Heart right ventricle (tissue), 16 donors: ENCODE measurements at regions not wholly inside any gene's neighbourhood (a gene's known extent, or its start where the extent isn't known, plus 50 kb on each side); places are given as distances from the start of the nearest gene placed in this dataset.
"Not testable (repeated sequence)": the region's sequence is repeated elsewhere in the genome, so short reads cannot be mapped to it uniquely, and the experiment has no call there.

Experiments used
- ATAC-seq, 8 donors: fragments of 200-7000 bp; cut with Tn5 transposase; one replicate each; pipeline ENCODE4 v1.9.1; 2020; ENCODE audit warnings: mild to moderate bottlenecking in 8 of 8, moderate library complexity in 8 of 8, moderate number of reproducible peaks in 1 of 8
- DNase-seq, 2 donors: peaks; one replicate each; pipeline ENCODE4 v3.0.0-alpha.2; 2020
- H3K27ac ChIP-seq, 10 donors: fragments of 200-600 bp; sonication (generic) in 2 of 10; one replicate each; pipeline versions ENCODE4 v1.5.0 to v1.8.0; 2020 to 2022; ENCODE audit warnings: mild to moderate bottlenecking in 3 of 10
- H3K27me3 ChIP-seq, 7 donors: fragments of 200-600 bp; one replicate each; pipeline ENCODE4 v1.8.0; 2021 to 2022; ENCODE audit warnings: mild to moderate bottlenecking in 2 of 7
- H3K36me3 ChIP-seq, 9 donors: fragments of 200-600 bp; sonication (generic) in 1 of 9; one replicate each; pipeline versions ENCODE4 v1.5.0 to v1.8.0; 2020 to 2022; ENCODE audit warnings: mild to moderate bottlenecking in 2 of 9
- H3K4me1 ChIP-seq, 9 donors: fragments of 200-600 bp; sonication (generic) in 1 of 9; one replicate each; pipeline versions ENCODE4 v1.5.0 to v1.8.0; 2020 to 2022; ENCODE audit warnings: mild to moderate bottlenecking in 4 of 9
- H3K4me3 ChIP-seq, 10 donors: fragments of 200-600 bp; sonication (generic) in 2 of 10; one replicate each; pipeline versions ENCODE4 v1.5.0 to v1.8.0; 2020 to 2022; ENCODE audit warnings: mild to moderate bottlenecking in 7 of 10, moderate library complexity in 2 of 10
- H3K9me3 ChIP-seq, 11 donors: fragments of 200-600 bp in 10 of 11; sonication (generic) in 2 of 11; one replicate each; pipeline versions ENCODE4 v1.5.0 to v1.8.0; 2013 to 2022; ENCODE audit warnings: mild to moderate bottlenecking in 2 of 11, control low read depth in 1 of 11, moderate library complexity in 1 of 11
- WGBS, 2 donors: extraction: QIAGEN DNeasy Blood & Tissue Kit; methylation state at CpG; one replicate each; pipeline ENCODE4 v1.1.7; 2013; ENCODE audit warnings: inconsistent platforms in 1 of 2; 5-methylcytosine and 5-hydroxymethylcytosine counted together
- intact Hi-C, 10 donors: fragments of 100-400 bp; cut with DNase I; formaldehyde crosslinking; loops; one replicate each; pipeline versions ENCODE4 v1.11.1 to v1.14.2; 2022
- TF ChIP-seq, protein P1 (sequence below), 9 donors: fragments of 200-600 bp; sonication (generic) in 2 of 9; IDR thresholded peaks; one replicate each; pipeline versions ENCODE4 v1.5.0 to v1.8.0; 2021 to 2022; ENCODE audit warnings: antibody characterized with exemption in 9 of 9, mild to moderate bottlenecking in 5 of 9, moderate library complexity in 1 of 9
- donor health status: Arrhythmogenic right ventricular cardiomyopathy.
- donor health status: ischemic (EF 13 %, LVEDD 7.1; RV severe dilation, severe dysfunction).
- donor health status: healthy with polysubstance abuse.
- donor health status: DM: no; HTN: yes; CAD: no.
- donor health status: DM: no; HTN: no; CAD: no.
- donor health status: ischemic (EF 25% LVEDD 6.9; RV normal size, moderate dysfunction).
- donor health status: ischemic (EF 25% LVEDD 5.7; RV mildly dilated, moderate dysfunction).
- donor health status: healthy.
- donor health status: DM: yes; HTN: yes; CAD: no.
- donor health status: Ischemic cardiomyopathy.
- donor health status: ischemic (EF 35%, LVEDD 5.7; RV mildly dilated, moderate dysfunction).
- donor health status: nonischemic (EF 11% LVEDD 7.7; RV severe dilation, severe dysfunction).
- donor health status: DM: yes; HTN: yes; CAD: no.
- donor health status: PGD.
- donor health status: ischemic (EF 29% LVEDD 5.4; RV normal size, mild dysfunction).
- donor health status: nonischemic (EF 23%, LVEDD 6.1; RV moderate dilation, normal function).

DNA sequence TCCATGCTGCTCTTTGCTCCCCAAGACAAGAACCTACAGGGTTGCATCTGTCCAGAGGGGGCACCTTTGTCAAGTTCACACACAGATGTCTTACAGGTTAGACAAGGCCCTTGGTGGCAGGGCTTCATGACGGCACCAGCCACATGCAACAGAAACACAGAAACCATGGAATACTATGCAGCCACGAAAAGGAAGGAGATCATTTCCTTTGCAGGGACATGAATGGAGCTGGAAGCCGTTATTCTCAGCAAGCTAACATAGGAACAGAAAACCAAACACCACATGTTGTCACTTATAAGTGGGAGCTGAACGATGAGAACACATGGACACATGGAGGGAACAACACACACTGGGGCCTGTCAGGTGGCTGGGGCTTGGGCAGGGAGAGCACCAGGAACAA, 85.1 kb upstream of the NDP start:
- WGBS, 2 donors, result 90 to 91% methylated on average over 4 of the region's 4 CpGs
- no peak overlapping the region for H3K4me3 ChIP-seq
- H3K27ac ChIP-seq, result no peak overlapping the region
- H3K27me3 ChIP-seq, result peaks cover 0 to 68% (median 0%) of the 10 kb centered on the region in 7 donors
- H3K4me1 ChIP-seq, result no peaks in the 10 kb centered on the region
- H3K36me3 ChIP-seq, result no peaks in the 10 kb centered on the region
- intact Hi-C loops, result no loop called here
- no peaks in the 10 kb centered on the region for H3K9me3 ChIP-seq
- DNase-seq (no peak), ATAC-seq (no peak)
- TF ChIP-seq, protein P1, sequence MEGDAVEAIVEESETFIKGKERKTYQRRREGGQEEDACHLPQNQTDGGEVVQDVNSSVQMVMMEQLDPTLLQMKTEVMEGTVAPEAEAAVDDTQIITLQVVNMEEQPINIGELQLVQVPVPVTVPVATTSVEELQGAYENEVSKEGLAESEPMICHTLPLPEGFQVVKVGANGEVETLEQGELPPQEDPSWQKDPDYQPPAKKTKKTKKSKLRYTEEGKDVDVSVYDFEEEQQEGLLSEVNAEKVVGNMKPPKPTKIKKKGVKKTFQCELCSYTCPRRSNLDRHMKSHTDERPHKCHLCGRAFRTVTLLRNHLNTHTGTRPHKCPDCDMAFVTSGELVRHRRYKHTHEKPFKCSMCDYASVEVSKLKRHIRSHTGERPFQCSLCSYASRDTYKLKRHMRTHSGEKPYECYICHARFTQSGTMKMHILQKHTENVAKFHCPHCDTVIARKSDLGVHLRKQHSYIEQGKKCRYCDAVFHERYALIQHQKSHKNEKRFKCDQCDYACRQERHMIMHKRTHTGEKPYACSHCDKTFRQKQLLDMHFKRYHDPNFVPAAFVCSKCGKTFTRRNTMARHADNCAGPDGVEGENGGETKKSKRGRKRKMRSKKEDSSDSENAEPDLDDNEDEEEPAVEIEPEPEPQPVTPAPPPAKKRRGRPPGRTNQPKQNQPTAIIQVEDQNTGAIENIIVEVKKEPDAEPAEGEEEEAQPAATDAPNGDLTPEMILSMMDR (IDR thresholded peaks at IDR 0.05), result no peak

DNA sequence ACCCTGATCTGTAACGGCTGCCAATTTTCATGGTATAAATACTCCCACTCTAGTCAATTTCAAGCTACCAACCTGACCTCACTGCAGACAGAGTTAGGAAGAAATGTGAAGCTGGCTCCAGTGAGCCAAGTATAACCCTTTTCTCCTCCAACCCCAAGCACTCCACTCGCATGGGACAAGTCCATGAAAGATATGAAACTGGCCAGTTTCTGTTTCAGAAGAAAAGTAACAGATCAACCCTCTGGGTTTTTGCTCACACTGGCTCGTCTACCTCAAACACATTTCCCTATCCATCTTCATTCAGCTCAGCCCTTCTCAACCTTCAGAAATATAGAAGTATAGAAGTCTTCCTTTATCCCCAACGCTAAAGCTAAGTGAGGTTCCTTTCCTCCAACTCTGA, 82.4 kb upstream of the NDP start:
- Histone ChIP-seq H3K9me3 (no peaks in the 10 kb centered on the region), H3K4me3 (no peak overlapping the region), H3K27ac (no peak overlapping the region), H3K4me1 (no peaks in the 10 kb centered on the region), H3K36me3 (no peaks in the 10 kb centered on the region), H3K27me3 (peaks cover 0 to 66% (median 0%) of the 10 kb centered on the region in 7 donors)
- ATAC-seq (no peak), DNase-seq (no peak)
- intact Hi-C loops, result no loop called here
- WGBS, 2 donors, result 55 to 67% methylated on average over 4 of the region's 4 CpGs
- TF ChIP-seq, protein P1 (IDR thresholded peaks at IDR 0.05), result no peak

DNA sequence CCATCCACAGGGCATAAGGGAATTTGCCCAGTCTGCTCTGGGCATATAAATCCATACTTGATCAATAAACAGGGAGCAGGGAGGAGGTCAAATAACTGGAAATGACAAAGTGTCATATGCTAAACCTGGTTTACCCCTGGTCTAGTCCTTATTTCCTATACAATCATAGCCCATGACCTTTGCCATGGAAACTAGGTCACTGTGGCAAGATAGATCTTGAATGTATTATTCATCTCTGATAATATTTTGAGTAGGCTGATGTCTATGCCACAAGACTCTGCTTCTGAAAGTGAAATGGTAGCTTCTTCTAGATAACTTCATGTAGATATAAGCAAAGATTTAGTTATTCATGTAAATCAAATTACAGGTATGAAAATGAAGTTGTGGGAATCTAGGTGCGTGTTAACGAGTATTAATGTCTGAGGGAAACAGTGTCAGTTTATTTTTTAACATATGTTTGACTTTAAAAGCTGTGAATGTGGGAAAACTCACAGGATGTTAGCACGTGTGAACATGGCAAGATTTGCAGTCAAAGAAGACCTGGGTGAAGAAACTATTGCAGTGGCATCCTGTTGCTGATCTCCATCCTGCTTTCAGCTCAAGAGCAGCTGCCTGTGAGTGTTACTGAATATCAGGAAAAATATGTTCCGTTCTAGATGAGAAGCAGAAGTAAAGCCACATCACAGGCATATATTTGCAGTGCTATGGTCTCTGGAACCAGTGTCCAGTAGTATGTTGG, 81.8 kb upstream of the NDP start:
- 71 to 83% methylated on average over 4 of the region's 4 CpGs for WGBS, 2 donors
- Histone ChIP-seq H3K4me3 (no peak overlapping the region), H3K36me3 (no peaks in the 10 kb centered on the region), H3K4me1 (no peaks in the 10 kb centered on the region), H3K9me3 (no peaks in the 10 kb centered on the region), H3K27ac (no peak overlapping the region), H3K27me3 (peaks cover 0 to 63% (median 0%) of the 10 kb centered on the region in 7 donors)
- ATAC-seq (no peak), DNase-seq (no peak)
- TF ChIP-seq, protein P1 (IDR thresholded peaks at IDR 0.05), result no peak
- intact Hi-C loops, result no loop called here

DNA sequence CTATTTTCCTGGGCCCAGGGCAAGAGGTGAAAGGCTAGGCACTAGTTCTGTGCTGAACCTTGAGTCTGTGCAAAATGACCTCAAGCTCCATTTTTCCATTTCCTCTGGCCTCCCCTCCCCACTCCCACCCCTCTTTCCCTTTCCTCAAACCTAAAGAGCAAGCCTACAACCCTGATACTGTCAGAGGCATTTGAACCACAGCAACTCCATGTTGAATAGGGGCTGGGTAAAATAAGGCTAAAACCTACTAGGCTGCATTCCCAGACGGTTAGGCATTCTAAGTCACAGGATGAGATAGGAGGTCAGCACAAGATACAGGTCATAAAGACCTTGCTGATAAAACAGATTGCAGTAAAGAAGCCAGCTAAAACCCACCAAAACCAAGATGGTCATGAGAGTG, 71.9 kb upstream of the NDP start:
- H3K9me3 ChIP-seq, ATAC-seq, H3K4me3 ChIP-seq, intact Hi-C loops, H3K36me3 ChIP-seq, H3K4me1 ChIP-seq, H3K27ac ChIP-seq, DNase-seq: not testable (repeated sequence)
- peaks cover 0 to 21% (median 0%) of the 10 kb centered on the region in 7 donors for H3K27me3 ChIP-seq
- WGBS, 2 donors, result 74 to 77% methylated on average over 1 of the region's 1 CpG

DNA sequence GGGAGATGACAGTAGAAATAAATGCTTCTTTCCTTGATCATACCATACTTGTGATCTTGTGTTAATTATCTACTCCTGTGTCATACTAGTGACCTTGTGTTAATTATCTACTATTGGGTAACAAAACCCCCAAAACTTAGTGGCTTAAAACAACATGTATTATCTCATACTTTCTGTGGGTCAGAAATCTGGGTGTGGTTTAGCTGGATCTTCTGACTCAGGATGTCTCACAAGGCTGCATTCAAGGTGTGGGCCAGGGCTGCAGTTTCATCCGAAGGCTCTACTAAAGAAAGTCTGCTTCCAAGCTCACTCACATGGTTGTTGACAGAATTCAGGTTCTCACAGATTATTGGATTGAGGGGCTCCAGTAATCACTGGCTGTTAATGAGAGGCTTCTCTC, 70.3 kb upstream of the NDP start:
- intact Hi-C loops, result no loop called here
- 95 to 100% methylated on average over 1 of the region's 1 CpG for WGBS, 2 donors
- H3K36me3 ChIP-seq, result no peaks in the 10 kb centered on the region
- no peaks in the 10 kb centered on the region for H3K4me1 ChIP-seq
- no peak for ATAC-seq
- no peak for DNase-seq
- H3K4me3 ChIP-seq, result no peak overlapping the region
- TF ChIP-seq, protein P1 (IDR thresholded peaks at IDR 0.05), result no peak
- no peaks in the 10 kb centered on the region for H3K9me3 ChIP-seq
- no peak overlapping the region for H3K27ac ChIP-seq
- peaks cover 0 to 14% (median 0%) of the 10 kb centered on the region in 7 donors for H3K27me3 ChIP-seq
